ENCODE measurements at regions not wholly inside any gene's neighbourhood (a gene's known extent, or its start where the extent isn't known, plus 50 kb on each side); places are given as distances from the start of the nearest gene placed in this dataset.

DNA sequence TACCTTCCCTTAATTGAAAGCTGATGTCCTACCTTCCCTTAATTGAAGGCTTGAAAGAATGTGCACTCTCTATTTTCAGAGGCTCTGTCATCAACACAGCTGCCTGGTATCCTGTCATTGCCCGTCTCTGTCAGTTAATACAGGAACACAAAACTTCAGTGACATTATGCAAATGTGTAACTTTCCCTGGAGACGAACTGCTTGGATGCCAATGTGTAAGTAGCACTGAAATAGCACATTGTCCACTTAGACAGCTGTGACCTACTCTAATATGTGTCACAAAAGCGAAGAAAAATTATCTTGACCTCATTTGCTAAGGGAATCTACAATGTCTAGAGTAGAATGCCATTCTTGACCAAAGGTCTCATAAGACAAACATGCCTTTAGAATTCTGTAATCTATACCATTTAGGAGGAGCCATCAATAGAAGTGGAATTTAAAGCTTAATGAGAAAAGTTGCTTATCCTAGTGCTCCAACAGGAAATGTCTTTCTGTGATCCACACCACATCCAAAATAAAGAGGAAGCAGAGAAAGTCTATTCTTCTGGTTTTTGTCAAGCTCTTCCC lies 138.1 kb downstream of the BARD1 start:
- TF ChIP-seq ZFP3 (CRISPR knock-in tag; IDR thresholded peaks at IDR 0.05) (no peak), ZFP30 (CRISPR knock-in tag; IDR thresholded peaks at IDR 0.05) (no peak), TOX (CRISPR knock-in tag; IDR thresholded peaks at IDR 0.05; ENCODE audit: borderline replicate concordance) (no peak), ESRRG (CRISPR knock-in tag; IDR thresholded peaks at IDR 0.05) (no peak), ZNF565 (CRISPR knock-in tag; conservative IDR thresholded peaks at IDR 0.05; ENCODE audit: low read depth) (no peak), OSR1 (CRISPR knock-in tag; IDR thresholded peaks at IDR 0.05) (no peak), GLIS3 (CRISPR knock-in tag; IDR thresholded peaks at IDR 0.05) (no peak), ARNTL (CRISPR knock-in tag; IDR thresholded peaks at IDR 0.05; ENCODE audit: borderline replicate concordance, low read depth) (no peak), SNAI2 (CRISPR knock-in tag; IDR thresholded peaks at IDR 0.05) (no peak), ZNF70 (CRISPR knock-in tag; IDR thresholded peaks at IDR 0.05) (no peak)
- TF ChIP-seq, protein P1, sequence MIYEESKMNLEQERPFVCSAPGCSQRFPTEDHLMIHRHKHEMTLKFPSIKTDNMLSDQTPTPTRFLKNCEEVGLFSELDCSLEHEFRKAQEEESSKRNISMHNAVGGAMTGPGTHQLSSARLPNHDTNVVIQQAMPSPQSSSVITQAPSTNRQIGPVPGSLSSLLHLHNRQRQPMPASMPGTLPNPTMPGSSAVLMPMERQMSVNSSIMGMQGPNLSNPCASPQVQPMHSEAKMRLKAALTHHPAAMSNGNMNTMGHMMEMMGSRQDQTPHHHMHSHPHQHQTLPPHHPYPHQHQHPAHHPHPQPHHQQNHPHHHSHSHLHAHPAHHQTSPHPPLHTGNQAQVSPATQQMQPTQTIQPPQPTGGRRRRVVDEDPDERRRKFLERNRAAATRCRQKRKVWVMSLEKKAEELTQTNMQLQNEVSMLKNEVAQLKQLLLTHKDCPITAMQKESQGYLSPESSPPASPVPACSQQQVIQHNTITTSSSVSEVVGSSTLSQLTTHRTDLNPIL (CRISPR knock-in tag; IDR thresholded peaks at IDR 0.05; ENCODE audit: low read depth), result no peak
- TF ChIP-seq, protein P2, sequence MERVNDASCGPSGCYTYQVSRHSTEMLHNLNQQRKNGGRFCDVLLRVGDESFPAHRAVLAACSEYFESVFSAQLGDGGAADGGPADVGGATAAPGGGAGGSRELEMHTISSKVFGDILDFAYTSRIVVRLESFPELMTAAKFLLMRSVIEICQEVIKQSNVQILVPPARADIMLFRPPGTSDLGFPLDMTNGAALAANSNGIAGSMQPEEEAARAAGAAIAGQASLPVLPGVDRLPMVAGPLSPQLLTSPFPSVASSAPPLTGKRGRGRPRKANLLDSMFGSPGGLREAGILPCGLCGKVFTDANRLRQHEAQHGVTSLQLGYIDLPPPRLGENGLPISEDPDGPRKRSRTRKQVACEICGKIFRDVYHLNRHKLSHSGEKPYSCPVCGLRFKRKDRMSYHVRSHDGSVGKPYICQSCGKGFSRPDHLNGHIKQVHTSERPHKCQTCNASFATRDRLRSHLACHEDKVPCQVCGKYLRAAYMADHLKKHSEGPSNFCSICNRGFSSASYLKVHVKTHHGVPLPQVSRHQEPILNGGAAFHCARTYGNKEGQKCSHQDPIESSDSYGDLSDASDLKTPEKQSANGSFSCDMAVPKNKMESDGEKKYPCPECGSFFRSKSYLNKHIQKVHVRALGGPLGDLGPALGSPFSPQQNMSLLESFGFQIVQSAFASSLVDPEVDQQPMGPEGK (CRISPR knock-in tag; IDR thresholded peaks at IDR 0.05; ENCODE audit: borderline replicate concordance), result no peak
- TF ChIP-seq, protein P3, sequence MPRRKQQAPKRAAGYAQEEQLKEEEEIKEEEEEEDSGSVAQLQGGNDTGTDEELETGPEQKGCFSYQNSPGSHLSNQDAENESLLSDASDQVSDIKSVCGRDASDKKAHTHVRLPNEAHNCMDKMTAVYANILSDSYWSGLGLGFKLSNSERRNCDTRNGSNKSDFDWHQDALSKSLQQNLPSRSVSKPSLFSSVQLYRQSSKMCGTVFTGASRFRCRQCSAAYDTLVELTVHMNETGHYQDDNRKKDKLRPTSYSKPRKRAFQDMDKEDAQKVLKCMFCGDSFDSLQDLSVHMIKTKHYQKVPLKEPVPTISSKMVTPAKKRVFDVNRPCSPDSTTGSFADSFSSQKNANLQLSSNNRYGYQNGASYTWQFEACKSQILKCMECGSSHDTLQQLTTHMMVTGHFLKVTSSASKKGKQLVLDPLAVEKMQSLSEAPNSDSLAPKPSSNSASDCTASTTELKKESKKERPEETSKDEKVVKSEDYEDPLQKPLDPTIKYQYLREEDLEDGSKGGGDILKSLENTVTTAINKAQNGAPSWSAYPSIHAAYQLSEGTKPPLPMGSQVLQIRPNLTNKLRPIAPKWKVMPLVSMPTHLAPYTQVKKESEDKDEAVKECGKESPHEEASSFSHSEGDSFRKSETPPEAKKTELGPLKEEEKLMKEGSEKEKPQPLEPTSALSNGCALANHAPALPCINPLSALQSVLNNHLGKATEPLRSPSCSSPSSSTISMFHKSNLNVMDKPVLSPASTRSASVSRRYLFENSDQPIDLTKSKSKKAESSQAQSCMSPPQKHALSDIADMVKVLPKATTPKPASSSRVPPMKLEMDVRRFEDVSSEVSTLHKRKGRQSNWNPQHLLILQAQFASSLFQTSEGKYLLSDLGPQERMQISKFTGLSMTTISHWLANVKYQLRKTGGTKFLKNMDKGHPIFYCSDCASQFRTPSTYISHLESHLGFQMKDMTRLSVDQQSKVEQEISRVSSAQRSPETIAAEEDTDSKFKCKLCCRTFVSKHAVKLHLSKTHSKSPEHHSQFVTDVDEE (CRISPR knock-in tag; IDR thresholded peaks at IDR 0.05), result no peak
- TF ChIP-seq, protein P4, sequence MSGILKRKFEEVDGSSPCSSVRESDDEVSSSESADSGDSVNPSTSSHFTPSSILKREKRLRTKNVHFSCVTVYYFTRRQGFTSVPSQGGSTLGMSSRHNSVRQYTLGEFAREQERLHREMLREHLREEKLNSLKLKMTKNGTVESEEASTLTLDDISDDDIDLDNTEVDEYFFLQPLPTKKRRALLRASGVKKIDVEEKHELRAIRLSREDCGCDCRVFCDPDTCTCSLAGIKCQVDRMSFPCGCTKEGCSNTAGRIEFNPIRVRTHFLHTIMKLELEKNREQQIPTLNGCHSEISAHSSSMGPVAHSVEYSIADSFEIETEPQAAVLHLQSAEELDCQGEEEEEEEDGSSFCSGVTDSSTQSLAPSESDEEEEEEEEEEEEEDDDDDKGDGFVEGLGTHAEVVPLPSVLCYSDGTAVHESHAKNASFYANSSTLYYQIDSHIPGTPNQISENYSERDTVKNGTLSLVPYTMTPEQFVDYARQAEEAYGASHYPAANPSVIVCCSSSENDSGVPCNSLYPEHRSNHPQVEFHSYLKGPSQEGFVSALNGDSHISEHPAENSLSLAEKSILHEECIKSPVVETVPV (CRISPR knock-in tag; IDR thresholded peaks at IDR 0.05), result no peak

Measured in SK-N-SH treated with all-trans-retinoic acid at 6 μM for 48 hours (cell line).